Activated CD4-positive, alpha-beta T cell treated with anti-CD3 and anti-CD28 coated beads, Interleukin-2, amount 50 U/mL, for 24 hours (primary cell): ENCODE measurements at regions not wholly inside any gene's neighbourhood (a gene's known extent, or its start where the extent isn't known, plus 50 kb on each side); places are given as distances from the start of the nearest gene placed in this dataset.

Source experiments
- DNase-seq, 2 donors: peaks; one replicate each; pipeline ENCODE4 v3.0.0-alpha.2; 2020; ENCODE audit warnings: low read depth in 1 of 2, low spot score in 1 of 2

DNA sequence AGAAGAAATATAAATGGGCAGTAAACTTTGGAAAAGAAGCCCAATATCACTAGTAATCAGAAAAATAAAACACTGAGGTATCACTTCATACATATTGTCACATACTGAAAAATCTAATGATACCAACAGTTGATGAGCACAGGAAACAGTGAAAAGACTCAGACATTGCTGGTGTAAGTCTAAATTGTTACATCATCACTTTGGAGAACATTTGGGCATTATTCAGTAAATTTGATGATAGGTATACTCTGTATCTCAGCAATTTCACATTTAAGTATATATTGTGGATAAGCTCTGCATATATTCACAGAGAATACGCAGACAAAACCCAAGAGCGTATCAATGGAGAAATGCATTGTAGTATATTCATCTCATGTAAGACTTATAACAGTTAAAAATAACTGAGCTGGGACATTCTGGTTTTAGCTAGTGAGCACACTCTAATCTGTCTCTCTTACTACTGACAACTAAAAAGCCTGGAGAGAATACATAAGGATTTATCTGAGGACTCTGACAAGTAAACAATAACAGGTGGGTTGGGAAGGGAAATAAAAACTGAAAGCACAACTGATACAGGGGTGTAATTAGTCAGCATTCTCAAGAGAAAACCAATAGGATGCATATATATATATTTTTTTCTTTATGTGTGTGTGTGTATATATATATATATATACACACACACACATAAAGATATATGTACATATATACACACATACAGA lies 212.7 kb upstream of the JUN start:
- DNase-seq, result no peak

DNA sequence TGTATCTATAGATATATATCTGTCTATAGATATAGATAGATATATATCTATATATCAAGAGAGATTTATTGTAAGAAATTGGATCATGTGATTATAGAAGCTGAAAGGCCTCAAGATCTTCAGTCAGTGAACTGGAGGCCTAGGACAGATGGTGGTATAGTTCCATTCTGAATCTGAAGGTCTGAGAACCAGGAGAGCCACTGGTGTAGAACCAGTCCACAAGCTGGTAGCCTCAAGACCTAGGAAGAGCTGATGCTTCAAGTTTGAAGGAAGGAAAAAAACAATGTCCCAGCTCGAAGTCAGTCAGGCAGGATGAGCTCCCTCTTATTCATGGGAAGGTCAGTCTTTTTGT lies 213.2 kb upstream of the JUN start:
- no peak for DNase-seq

DNA sequence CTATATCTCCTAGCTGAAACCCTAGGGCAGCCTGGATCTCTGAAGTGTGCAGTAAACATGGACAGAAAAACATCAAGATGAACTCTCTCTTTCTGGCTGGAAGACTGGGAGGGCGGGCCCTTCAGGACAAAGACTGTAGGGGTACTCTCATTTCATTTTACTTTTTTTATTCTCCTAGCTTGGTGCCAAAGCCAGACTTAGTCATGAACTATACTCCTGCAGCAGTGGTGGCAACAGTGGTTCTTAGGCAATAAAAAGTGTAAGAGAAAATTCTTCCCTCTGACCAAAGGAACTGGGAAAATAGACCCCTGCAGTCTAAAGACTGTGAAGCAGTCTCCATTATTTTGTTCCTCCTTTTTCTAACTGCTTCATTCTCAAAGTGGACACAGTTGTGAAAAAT lies 213.8 kb upstream of the JUN start:
- no peak for DNase-seq

DNA sequence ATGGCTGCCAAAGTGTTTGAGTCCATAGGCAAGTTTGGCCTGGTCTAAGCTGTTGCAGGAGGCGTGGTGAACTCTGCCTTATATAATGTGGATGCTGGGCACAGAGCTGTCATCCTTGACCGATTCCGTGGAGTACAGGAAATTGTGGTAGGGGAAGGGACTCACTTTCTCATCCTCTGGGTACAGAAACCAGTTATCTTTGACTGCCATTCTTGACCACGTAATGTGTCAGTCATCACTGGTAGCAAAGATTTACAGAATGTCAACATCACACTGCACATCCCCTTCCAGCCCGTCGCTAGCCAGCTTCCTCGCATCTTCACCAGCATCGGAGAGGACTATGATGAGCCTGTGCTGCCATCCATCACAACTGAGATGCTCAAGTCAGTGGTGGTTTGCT lies 215.8 kb upstream of the JUN start:
- DNase-seq, result no peak

GRCh38 chr1:59004755-59005154 lies 220.9 kb upstream of the JUN start:
- DNase-seq, result no peak

DNA sequence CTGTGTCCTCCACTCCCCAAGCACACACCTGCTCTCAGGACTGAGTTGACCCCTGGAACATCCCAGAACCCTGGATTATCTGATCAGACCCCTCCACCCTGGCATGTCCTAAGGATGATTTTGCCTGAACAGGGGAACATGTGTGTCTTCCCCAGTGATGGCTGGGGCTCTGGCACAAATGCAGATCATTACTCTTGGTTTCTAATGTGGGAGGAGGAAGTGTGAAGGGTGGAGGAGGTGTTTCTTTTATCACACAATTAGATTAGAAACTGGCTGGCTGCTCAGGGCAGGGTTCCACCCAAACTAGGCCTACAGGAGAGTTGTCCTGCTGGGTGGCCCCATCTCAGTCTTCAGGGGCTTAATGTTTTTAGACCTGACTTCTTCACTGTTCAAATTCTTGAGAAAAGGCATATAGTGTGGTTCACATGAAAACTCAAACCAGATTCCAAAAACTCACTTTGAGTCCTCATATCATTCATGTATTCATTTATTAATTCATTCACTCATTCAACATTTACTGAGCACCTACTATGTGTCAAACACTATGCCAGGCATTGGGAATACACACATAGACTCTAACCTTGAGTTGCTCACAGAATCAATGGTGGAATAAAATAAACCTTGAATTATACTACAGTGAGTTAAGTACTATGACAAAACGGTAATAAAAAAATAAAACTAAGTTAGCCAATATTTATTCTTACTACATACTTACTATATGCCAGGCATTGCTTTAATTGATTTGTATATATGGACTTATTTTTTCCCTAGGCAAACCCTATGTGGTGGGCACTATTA lies 221.8 kb upstream of the JUN start:
- no peak for DNase-seq

GRCh38 chr1:59006289-59006658 lies 222.4 kb upstream of the JUN start:
- no peak for DNase-seq

GRCh38 chr1:59006932-59007331 lies 223.1 kb upstream of the JUN start:
- no peak for DNase-seq

GRCh38 chr1:59007429-59007819 lies 223.6 kb upstream of the JUN start:
- no peak for DNase-seq

DNA sequence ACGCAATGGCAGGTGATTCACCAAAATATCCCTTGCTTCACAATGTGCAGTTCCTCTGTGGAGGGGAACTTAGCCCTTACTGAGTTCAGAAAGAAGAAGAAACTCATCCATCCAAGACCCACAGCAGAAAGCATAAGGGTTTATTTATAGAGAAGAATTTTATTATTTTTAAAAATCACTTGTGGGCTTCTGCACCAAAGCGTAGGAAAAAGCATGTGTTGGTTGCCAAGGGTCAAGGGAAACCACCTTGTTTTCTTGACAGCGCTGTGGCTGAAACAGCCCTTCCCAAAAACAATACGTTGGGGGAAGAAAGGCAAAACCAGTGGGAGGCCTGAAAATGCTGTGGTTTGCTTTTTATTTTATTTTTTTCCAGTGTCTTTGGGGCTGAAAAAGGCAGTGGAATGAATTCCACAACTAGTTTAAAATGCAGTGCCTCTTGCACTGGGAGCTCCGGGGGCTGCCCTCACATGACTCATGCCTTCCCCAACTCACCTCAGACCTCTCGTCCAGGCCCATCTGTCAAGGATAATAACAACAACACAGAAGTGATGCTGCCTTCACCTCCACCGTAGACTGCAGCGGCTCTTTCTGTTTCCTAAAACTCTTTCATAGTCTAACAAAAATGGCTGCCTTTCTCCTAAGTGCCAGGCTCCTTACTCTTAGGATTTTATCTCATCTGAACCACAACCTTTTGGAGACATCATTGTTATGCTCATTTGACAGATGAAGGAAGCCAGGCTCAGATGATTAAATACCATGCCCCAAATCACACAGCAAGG lies 224.2 kb upstream of the JUN start:
- peak in 1 of 2 donors; percentile 16 for DNase-seq

DNA sequence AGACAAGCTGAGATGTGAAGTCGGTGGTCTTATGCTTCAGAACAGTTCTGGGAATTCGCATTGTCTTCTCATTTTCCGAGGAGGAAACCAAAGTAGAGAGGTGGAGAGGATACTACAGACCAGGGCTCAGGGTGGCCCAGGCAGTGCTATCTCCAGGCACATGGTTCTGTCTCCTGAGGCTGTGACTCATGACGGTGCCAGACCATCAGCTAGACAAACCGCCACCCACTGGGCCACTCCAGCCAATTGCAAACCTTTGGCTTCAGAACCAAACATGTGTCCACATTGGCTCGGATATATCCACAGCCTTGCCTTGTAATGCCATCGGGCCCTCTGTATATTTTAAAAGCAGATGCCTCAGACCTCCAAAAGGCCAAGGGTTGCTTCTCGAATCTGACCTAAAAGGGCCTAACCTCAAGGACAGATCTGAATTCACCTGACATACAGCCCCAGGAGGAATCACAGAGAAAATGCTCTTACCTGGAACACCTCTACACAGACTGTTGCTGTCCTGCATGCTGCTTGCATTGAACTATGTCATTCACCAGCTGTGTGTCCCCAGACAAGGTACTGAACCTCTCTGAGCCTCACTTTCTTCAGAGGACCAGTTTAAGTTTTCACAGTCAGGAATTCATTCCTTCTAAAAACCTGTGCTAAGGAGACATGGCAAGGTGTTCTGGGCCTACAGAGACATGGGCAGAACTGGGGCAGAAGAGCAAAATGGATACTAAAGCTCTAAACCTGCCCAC lies 224.9 kb upstream of the JUN start:
- no peak for DNase-seq

GRCh38 chr1:59011663-59012062 lies 227.8 kb upstream of the JUN start:
- DNase-seq, result no peak

DNA sequence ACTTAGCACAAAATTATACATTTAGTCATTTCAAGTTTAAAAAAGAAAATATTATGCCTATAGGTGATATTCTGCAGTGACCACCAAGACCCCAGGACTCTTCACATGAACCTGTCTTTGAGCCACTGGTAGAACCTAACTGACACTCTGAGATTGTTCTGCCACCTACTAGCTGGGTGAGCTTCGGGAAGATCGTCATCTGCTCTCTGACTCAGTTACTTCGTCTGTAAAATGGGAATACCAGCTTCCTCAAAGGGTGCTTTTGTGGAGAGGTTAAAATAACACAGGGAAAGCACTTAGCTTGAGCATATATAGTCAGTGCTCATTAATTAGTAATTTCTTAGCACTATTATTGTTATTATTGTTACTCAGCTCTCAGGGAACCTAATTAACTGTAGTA lies 228.5 kb upstream of the JUN start:
- no peak for DNase-seq

DNA sequence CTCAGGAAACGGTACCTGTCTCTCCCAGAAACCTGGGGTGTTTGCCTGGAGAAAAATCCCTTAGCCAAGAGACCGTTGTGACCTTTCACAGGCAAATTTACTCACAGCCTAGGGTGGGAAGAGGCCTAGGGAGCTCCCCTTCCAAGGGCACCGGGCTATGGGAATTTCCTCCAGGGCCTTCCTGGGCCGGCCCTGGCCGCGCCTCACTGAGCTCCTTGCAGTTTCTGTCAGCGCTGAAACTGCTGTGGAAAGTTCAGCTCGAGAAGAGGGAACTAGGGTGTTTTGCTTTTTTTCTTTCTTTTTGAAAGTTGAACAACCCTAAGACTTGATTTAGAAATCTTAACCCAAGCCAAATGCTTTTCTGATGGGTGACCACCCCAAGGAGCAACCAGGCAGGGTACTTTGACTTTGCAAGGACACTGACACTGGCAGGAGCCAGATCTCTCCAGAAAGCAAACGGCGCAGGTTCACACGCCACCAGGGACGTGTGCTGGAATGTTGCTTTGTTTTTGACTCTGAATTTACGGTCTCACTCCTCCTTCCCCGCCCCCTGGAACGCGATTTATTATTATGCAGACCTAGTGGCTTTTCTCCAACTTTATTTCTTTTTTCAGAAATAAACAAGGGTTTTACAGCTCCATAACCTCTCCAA lies 229.6 kb upstream of the JUN start:
- no peak for DNase-seq

- DNase-seq, result no peak
Observed at GRCh38 chr1:59013928-59014279, 230.1 kb upstream of the JUN start.

DNA sequence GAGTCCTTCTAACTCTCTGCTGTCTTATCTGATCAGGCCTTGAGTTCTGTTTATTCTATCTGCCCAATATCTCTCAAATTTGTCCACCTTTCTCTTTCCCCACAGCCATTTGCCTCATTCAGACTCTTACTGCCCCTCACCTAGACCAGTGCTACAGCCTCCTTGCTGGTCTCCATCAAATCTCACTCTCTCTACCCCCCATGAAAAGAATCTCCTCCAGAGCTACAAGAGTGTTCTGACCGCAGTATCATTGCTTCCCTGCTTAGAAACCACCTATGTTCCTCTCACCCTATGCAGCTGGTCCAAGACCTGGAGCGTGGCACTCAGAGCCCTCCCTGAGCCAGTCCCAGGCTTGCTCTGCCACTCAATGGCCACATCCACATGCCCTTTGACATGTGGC lies 231.0 kb upstream of the JUN start:
- no peak for DNase-seq

DNA sequence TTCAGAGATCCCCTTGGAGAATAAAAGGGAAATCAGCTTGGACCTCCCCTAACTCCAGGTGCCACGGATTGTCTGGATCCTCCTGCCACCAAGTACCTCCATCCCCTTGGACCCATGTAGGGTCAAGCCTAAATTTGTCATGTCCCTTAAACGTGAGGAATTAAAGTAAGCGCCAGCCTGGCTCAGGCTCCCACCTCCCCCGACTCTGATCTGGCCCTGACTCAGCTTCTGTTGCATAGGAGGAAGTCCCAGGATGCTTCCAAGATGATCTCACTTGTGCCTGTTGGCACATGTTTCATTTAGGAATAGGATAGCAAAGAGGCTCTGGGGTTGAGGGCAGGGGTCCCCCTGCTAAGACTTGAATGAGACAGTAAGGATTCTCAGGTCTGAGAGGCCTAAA lies 231.9 kb upstream of the JUN start:
- DNase-seq, result no peak

- DNase-seq, result no peak
Observed at GRCh38 chr1:59016390-59016789, 232.5 kb upstream of the JUN start.

DNA sequence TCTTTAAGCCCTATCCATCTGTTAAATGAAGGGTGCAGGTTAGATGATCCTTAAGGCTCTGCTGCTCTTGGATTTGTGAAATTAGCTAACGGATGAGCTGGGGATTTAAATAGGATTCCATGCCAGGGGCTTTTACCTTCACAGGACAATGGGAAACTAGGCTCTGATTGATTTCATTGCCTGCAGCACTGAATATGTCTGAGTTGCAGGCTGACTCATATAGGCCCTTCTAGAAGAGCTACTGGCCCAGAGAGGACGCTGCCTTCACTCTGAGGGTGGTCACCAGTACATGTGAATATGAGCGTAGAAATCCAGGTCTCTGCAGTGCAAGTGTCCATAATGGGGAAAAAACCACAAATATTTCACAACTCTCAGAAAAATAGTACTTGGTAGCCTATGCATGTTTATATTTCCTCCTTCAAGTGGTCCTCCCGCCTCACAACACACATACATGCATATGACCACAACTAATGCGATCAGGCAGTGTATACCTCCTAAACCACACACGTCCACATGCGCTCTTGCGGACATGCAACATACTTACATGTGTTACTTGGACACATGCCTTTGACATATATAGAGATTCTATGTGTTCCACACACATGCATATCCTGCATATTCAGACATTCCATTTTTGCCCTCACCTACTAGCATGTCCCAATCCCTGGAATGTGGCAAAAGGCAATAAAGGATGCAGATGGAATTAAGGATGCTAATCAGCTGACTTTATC lies 233.8 kb upstream of the JUN start:
- no peak for DNase-seq

GRCh38 chr1:59018446-59018845 lies 234.6 kb upstream of the JUN start:
- DNase-seq, result no peak
